PC-3 (cell line): ENCODE measurements at regions not wholly inside any gene's neighbourhood (a gene's known extent, or its start where the extent isn't known, plus 50 kb on each side); places are given as distances from the start of the nearest gene placed in this dataset.

Experiments used
- EZH2 ChIP-seq: fragments of 300-600 bp; sonication (generic); IDR thresholded peaks from one replicate; pipeline ENCODE4 v1.6.1; 2017; ENCODE audit warnings: antibody characterized with exemption, mild to moderate bottlenecking, low read length; ENCODE audit not compliant: unreplicated experiment
- EZH2phosphoT487 ChIP-seq: fragments of 300-600 bp; sonication (generic); IDR thresholded peaks from 2 replicates; pipeline ENCODE4 v1.6.1; 2018; ENCODE audit warnings: mild to moderate bottlenecking, antibody characterized with exemption, low read length, borderline replicate concordance
- TF ChIP-seq, protein P1 (sequence below): fragments of 300-600 bp; sonication (generic); conservative IDR thresholded peaks from 2 replicates; pipeline ENCODE4 v1.5.1; 2017; ENCODE audit warnings: antibody characterized with exemption, low read depth, mild to moderate bottlenecking, low read length

DNA sequence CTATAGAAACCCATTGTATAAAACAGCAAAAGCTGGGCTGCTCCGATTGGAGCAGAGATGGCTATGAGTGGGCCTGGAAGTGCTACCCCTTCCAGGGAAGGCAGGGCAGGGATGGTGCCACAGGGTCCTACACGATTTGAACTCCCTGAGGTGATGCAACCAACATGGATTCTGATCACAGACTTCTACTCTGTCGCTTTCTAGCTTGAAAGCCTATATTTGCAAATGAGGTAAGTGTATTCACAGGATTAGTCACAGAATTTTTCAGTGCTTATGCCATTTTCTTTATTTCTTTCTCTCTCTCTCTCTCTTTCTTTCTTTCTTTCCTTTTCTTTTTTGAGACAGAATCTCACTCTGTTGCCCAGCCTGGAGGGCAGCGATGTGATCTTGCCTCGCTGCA is 179.0 kb downstream of the SPRY2 start:
- TF ChIP-seq, protein P1, sequence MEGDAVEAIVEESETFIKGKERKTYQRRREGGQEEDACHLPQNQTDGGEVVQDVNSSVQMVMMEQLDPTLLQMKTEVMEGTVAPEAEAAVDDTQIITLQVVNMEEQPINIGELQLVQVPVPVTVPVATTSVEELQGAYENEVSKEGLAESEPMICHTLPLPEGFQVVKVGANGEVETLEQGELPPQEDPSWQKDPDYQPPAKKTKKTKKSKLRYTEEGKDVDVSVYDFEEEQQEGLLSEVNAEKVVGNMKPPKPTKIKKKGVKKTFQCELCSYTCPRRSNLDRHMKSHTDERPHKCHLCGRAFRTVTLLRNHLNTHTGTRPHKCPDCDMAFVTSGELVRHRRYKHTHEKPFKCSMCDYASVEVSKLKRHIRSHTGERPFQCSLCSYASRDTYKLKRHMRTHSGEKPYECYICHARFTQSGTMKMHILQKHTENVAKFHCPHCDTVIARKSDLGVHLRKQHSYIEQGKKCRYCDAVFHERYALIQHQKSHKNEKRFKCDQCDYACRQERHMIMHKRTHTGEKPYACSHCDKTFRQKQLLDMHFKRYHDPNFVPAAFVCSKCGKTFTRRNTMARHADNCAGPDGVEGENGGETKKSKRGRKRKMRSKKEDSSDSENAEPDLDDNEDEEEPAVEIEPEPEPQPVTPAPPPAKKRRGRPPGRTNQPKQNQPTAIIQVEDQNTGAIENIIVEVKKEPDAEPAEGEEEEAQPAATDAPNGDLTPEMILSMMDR, result no peak
- no peak for TF ChIP-seq EZH2
- no peak for TF ChIP-seq EZH2phosphoT487
